ENCODE measurements at regions not wholly inside any gene's neighbourhood (a gene's known extent, or its start where the extent isn't known, plus 50 kb on each side); places are given as distances from the start of the nearest gene placed in this dataset.

DNA sequence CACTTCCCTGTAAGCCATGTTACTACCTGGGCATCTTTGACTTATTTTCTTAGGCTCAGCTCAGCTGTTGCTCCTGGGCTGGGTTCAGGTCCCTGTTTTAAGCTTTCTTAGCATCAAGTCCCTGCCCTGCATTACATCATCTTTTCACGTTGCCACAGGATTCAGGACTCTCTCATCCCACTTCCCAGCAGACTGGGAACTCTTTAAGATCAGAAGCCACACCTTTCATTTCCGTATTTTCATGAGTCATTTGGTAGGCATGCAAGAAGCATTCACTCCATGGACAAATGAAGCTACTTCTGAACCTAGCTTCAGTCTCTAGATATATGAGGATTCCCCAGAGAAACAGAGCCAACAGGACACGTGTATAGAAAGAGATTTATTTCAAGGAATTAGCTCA, 726.8 kb downstream of the VRK1 start:
- H3K27me3 ChIP-seq = no peaks in the 10 kb centered on the region
- no peak for DNase-seq (ENCODE audit: low spot score in 2 of 2)
- no peaks in the 10 kb centered on the region for H3K9me3 ChIP-seq
- H3K36me3 ChIP-seq = no peaks in the 10 kb centered on the region
- TF ChIP-seq POLR2AphosphoS5 (IDR thresholded peaks at IDR 0.05) (no peak), EP300 (IDR thresholded peaks at IDR 0.05) (no peak), POLR2A (IDR thresholded peaks at IDR 0.05) (no peak)
- TF ChIP-seq, protein P1, sequence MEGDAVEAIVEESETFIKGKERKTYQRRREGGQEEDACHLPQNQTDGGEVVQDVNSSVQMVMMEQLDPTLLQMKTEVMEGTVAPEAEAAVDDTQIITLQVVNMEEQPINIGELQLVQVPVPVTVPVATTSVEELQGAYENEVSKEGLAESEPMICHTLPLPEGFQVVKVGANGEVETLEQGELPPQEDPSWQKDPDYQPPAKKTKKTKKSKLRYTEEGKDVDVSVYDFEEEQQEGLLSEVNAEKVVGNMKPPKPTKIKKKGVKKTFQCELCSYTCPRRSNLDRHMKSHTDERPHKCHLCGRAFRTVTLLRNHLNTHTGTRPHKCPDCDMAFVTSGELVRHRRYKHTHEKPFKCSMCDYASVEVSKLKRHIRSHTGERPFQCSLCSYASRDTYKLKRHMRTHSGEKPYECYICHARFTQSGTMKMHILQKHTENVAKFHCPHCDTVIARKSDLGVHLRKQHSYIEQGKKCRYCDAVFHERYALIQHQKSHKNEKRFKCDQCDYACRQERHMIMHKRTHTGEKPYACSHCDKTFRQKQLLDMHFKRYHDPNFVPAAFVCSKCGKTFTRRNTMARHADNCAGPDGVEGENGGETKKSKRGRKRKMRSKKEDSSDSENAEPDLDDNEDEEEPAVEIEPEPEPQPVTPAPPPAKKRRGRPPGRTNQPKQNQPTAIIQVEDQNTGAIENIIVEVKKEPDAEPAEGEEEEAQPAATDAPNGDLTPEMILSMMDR (IDR thresholded peaks at IDR 0.05) = no peak
- no peak overlapping the region for H3K4me3 ChIP-seq
- no peak overlapping the region for H3K27ac ChIP-seq
- H3K4me1 ChIP-seq = no peaks in the 10 kb centered on the region
- WGBS = 23% methylated on average over 3 of the region's 3 CpGs

DNA sequence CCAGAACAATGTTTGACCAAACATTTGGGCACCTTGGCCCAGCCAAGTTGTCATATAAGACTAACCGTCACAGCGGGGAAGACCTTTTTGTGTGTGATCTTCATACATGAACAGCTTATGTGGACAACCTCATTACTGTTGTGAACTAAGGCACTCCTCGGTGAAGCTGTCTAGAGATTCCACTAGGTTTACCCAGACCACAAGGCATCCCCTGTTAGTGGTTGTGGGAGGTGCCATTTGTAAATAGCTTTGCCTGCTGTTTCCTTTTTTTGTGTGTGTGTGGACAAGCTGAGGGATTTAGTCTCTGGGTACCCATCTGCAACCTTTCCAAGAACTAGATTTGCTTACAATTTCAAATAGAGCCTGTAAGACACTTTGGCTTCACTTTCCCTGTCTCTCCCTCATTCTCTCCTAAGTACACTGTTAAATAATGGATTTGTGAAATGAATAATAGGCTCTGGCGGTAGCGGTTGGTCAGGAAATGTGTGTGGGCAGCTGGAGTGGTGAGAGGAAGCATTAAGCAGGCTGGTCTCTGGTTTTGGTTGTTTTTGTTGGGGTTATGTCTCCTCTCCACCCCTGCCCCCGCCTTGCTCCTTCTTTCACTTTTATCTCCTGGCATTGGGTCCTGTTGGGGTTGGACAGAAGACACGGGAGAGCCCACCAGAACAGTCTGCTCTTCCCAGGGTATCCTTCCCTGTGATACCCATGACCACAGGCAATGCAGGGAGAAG, 727.6 kb downstream of the VRK1 start:
- H3K27me3 ChIP-seq = no peaks in the 10 kb centered on the region
- no peaks in the 10 kb centered on the region for H3K36me3 ChIP-seq
- H3K9me3 ChIP-seq = no peaks in the 10 kb centered on the region
- no peak overlapping the region for H3K4me3 ChIP-seq
- 67% methylated on average over 7 of the region's 7 CpGs for WGBS
- H3K27ac ChIP-seq = no peak overlapping the region
- no peak for DNase-seq (ENCODE audit: low spot score in 2 of 2)
- TF ChIP-seq POLR2A (IDR thresholded peaks at IDR 0.05) = no peak
- TF ChIP-seq, protein P1 (IDR thresholded peaks at IDR 0.05) = no peak
- no peak for TF ChIP-seq EP300 (IDR thresholded peaks at IDR 0.05)
- no peak for TF ChIP-seq POLR2AphosphoS5 (IDR thresholded peaks at IDR 0.05)
- no peaks in the 10 kb centered on the region for H3K4me1 ChIP-seq

DNA sequence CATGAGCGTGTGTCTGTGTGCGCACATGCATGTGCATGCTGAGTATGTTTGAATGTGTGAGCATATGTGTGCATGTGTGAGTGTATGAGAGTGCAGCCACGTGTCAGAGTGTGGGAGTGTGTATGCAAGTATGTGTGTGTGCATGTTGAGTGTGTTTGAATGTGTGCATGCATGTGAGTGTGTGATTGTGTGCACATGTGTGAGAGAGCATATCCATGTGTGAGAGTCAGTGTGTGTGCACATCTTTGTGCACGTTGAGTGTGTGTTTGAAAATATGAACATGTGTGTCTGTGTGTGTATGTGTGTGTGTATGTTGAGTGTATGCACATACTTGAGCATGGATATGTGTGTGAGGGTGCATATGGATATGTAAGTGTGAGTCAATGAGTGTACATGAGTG, 730.8 kb downstream of the VRK1 start:
- Histone ChIP-seq H3K9me3 (no peaks in the 10 kb centered on the region), H3K36me3 (no peaks in the 10 kb centered on the region), H3K27ac (no peak overlapping the region), H3K27me3 (no peaks in the 10 kb centered on the region), H3K4me3 (no peak overlapping the region), H3K4me1 (no peaks in the 10 kb centered on the region)
- WGBS = 95% methylated on average over 4 of the region's 4 CpGs
- TF ChIP-seq POLR2A (IDR thresholded peaks at IDR 0.05) (no peak), POLR2AphosphoS5 (IDR thresholded peaks at IDR 0.05) (no peak), EP300 (IDR thresholded peaks at IDR 0.05) (no peak)
- TF ChIP-seq, protein P1 (IDR thresholded peaks at IDR 0.05) = no peak
- DNase-seq (ENCODE audit: low spot score in 2 of 2) = no peak

DNA sequence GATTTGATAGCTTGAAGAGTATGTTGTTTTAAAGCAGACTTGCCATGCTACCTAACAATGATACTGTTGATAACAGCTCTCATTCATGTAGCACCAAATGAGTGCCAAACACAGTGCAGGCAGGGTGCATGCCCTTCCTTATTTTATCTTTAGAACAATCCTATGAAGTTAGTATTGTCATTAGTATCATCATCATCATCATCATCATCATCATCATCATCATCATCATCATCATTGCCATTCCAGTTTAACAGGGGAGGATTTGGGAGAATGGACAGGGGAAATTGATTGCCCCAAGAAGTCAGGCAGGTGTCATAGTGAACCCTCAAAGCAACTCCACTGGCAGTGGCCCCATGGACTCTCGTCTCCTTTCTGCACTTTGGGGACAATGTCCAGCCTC, 734.9 kb downstream of the VRK1 start:
- Histone ChIP-seq H3K36me3 (no peaks in the 10 kb centered on the region), H3K4me1 (no peaks in the 10 kb centered on the region), H3K27ac (no peak overlapping the region), H3K27me3 (peaks cover 8% of the 10 kb centered on the region), H3K9me3 (no peaks in the 10 kb centered on the region), H3K4me3 (no peak overlapping the region)
- 100% methylated on average over 1 of the region's 1 CpG for WGBS
- TF ChIP-seq EP300 (IDR thresholded peaks at IDR 0.05) (no peak), POLR2A (IDR thresholded peaks at IDR 0.05) (no peak), POLR2AphosphoS5 (IDR thresholded peaks at IDR 0.05) (no peak)
- TF ChIP-seq, protein P1 (IDR thresholded peaks at IDR 0.05) = no peak
- no peak for DNase-seq (ENCODE audit: low spot score in 2 of 2)

DNA sequence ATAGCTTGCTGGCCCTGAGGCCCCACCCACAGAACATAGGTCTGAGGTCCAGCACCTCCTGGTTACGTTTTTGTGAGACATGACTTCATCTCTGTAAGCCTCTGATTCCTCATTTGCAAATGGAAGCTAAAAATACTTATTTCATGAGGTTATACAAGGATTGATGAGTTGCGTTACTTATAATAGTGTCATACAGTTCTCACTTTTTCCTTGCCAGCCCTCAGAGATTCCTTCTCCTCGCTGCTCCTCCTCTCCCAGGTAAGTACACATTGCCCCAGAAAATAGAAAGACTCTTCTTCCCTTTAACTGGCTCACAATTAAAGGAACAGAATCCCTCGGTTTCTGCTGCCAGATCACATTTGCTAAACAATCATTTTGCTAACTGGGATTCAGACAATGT, 739.2 kb downstream of the VRK1 start:
- no peak for DNase-seq (ENCODE audit: low spot score in 2 of 2)
- 54% methylated on average over 4 of the region's 4 CpGs for WGBS
- Histone ChIP-seq H3K9me3 (no peaks in the 10 kb centered on the region), H3K4me3 (no peak overlapping the region), H3K36me3 (no peaks in the 10 kb centered on the region), H3K27me3 (peaks cover 8% of the 10 kb centered on the region), H3K4me1 (peaks cover 8% of the 10 kb centered on the region), H3K27ac (no peak overlapping the region)
- TF ChIP-seq POLR2A (IDR thresholded peaks at IDR 0.05) = no peak
- no peak for TF ChIP-seq EP300 (IDR thresholded peaks at IDR 0.05)
- no peak for TF ChIP-seq POLR2AphosphoS5 (IDR thresholded peaks at IDR 0.05)
- TF ChIP-seq, protein P1 (IDR thresholded peaks at IDR 0.05) = no peak

Data from suprapubic skin (tissue), 4 donors.